ENCODE measurements at regions not wholly inside any gene's neighbourhood (a gene's known extent, or its start where the extent isn't known, plus 50 kb on each side); places are given as distances from the start of the nearest gene placed in this dataset.

- no peak for TF ChIP-seq EZH2 (IDR thresholded peaks at IDR 0.05; ENCODE audit: borderline replicate concordance, insufficient read depth, low read length, poor library complexity, severe bottlenecking)
- TF ChIP-seq CTCF (IDR thresholded peaks at IDR 0.05; ENCODE audit: poor library complexity, severe bottlenecking) = no peak
- TF ChIP-seq SMC3 (conservative IDR thresholded peaks at IDR 0.05; ENCODE audit: poor library complexity) = no peak
- TF ChIP-seq EP300 (conservative IDR thresholded peaks at IDR 0.05; ENCODE audit: poor library complexity, severe bottlenecking) = no peak
- no peak for TF ChIP-seq POLR2AphosphoS5 (IDR thresholded peaks at IDR 0.05)
- TF ChIP-seq MXI1 (conservative IDR thresholded peaks at IDR 0.05; ENCODE audit: poor library complexity, severe bottlenecking) = no peak
- TF ChIP-seq TAF1 (IDR thresholded peaks at IDR 0.05; ENCODE audit: low read depth) = no peak
- TF ChIP-seq RAD21 (conservative IDR thresholded peaks at IDR 0.05) = no peak
- TF ChIP-seq REST (IDR thresholded peaks at IDR 0.05; ENCODE audit: borderline replicate concordance) = no peak
These were observed 486.6 kb downstream of the ARHGEF28 start for GRCh38 chr5:74112372-74113195.
